Ovary (tissue), 7 donors: ENCODE measurements at regions not wholly inside any gene's neighbourhood (a gene's known extent, or its start where the extent isn't known, plus 50 kb on each side); places are given as distances from the start of the nearest gene placed in this dataset.

Source experiments
- DNase-seq, 5 donors: peaks; one replicate each; pipeline ENCODE4 v3.0.0-alpha.2; 2019 to 2020
- H3K27ac ChIP-seq, 2 donors: fragments of 200-600 bp; one replicate each; pipeline versions ENCODE4 v1.5.1 to v1.8.0; 2019 to 2022
- H3K27me3 ChIP-seq: fragments of 200-600 bp; one replicate; pipeline ENCODE4 v1.8.0; 2022
- H3K36me3 ChIP-seq: fragments of 200-600 bp; sonication (generic); one replicate; pipeline ENCODE4 v1.5.1; 2019
- H3K4me1 ChIP-seq: one replicate; pipeline ENCODE4 v1.8.1; 2013; ENCODE audit warnings: mild to moderate bottlenecking, moderate library complexity; ENCODE audit not compliant: insufficient read depth
- H3K4me3 ChIP-seq: fragments of 200-600 bp; sonication (generic); one replicate; pipeline ENCODE4 v1.5.1; 2017
- H3K9me3 ChIP-seq, 2 donors: fragments of 200-600 bp in 1 of 2; sonication (generic) in 1 of 2; one replicate each; pipeline versions ENCODE4 v1.5.1 to v1.8.1; 2013 to 2019; ENCODE audit warnings: mild to moderate bottlenecking in 1 of 2, moderate library complexity in 1 of 2
- CTCF ChIP-seq, 3 donors: fragments of 450-650 bp in 2 of 3; fragments of 200-600 bp in 1 of 3; IDR thresholded peaks; one replicate each; pipeline versions ENCODE4 v1.5.1 to v1.8.0; 2016 to 2022; ENCODE audit warnings: antibody characterized with exemption in 3 of 3, mild to moderate bottlenecking in 1 of 3
- EP300 ChIP-seq: sonication (generic); formaldehyde crosslinking; IDR thresholded peaks from one replicate; pipeline ENCODE4 v1.6.1; 2017; ENCODE audit warnings: antibody characterized with exemption
- POLR2A ChIP-seq: fragments of 450-650 bp; IDR thresholded peaks from one replicate; pipeline ENCODE4 v1.6.1; 2017; ENCODE audit warnings: antibody characterized with exemption, mild to moderate bottlenecking, moderate library complexity
- WGBS, 3 donors: extraction: QIAGEN DNeasy Blood & Tissue Kit in 1 of 3; methylation state at CpG; one replicate each; pipeline versions ENCODE4 v1.1.5 to v1.1.7; 2013 to 2017; 5-methylcytosine and 5-hydroxymethylcytosine counted together
- intact Hi-C, 4 donors: fragments of 100-400 bp; cut with DNase I; formaldehyde crosslinking; loops; one replicate each; pipeline versions ENCODE4 v1.11.0 to v1.15.1; 2022 to 2023
- donor health status: DM: no; HTN: no; CAD: no; lungs with moderate emphysema.
- donor health status: DM: no; HTN: no; CAD: no.
- donor health status: Bipolar disorder and iron deficiency.
- donor health status: DM: no; HTN: no; CAD: no.
- donor health status: DM: yes; HTN: yes; CAD: no.

- Histone ChIP-seq H3K4me3 (no peak overlapping the region), H3K4me1 (no peaks in the 10 kb centered on the region), H3K27ac (no peak overlapping the region), H3K36me3 (no peaks in the 10 kb centered on the region), H3K9me3 (no peaks in the 10 kb centered on the region), H3K27me3 (no peaks in the 10 kb centered on the region)
- 20 to 68% (median 30%) methylated on average over 2 of the region's 2 CpGs for WGBS, 3 donors
- TF ChIP-seq CTCF (IDR thresholded peaks at IDR 0.05) = no peak
- no peak for TF ChIP-seq EP300
- no peak for TF ChIP-seq POLR2A
- intact Hi-C loops = no loop called here
- DNase-seq = no peak
These were observed 530.3 kb upstream of the PRKX start for GRCh38 chrX:4243759-4244158.

DNA sequence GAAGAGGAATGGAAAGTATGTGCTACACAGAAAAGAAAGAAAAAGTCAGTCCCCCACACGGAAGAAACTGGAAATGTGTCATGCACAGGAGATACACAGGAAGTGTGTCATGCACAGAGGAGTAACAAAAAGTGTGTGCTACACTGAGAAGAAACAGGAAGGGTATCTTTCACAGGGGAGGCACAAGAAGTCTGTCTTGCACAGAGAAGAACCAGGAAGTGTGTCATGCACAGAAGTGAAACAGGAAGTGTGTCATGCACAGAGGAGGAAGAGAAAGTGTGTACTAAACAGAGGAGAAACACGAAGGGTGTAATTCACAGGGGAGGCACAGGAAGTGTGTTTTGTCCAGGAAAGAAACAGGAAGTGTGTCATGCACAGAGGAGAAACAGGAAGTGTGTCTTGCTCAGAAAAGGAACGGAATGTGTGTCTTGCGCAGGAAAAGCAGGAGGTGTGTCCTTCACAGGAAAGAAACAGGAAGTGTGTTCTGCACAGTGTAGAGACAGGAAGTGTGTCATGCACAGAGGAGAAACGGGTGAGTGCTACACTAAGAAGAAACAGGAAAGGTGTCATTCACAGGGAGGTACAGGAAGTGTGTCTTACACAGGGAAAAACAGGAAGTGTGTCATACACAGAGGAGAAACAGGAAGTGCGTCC is 527.2 kb upstream of the PRKX start:
- Histone ChIP-seq H3K27ac (no peak overlapping the region), H3K36me3 (no peaks in the 10 kb centered on the region), H3K9me3 (no peaks in the 10 kb centered on the region), H3K4me3 (no peak overlapping the region), H3K27me3 (no peaks in the 10 kb centered on the region), H3K4me1 (no peaks in the 10 kb centered on the region)
- 76 to 85% (median 77%) methylated on average over 6 of the region's 6 CpGs for WGBS, 3 donors
- no peak for TF ChIP-seq EP300
- TF ChIP-seq CTCF (IDR thresholded peaks at IDR 0.05) = no peak
- TF ChIP-seq POLR2A = no peak
- no peak for DNase-seq
- intact Hi-C loops = no loop called here

GRCh38 chrX:4239650-4240540 is 526.4 kb upstream of the PRKX start:
- no peaks in the 10 kb centered on the region for H3K36me3 ChIP-seq
- no peaks in the 10 kb centered on the region for H3K27me3 ChIP-seq
- 68 to 85% (median 72%) methylated on average over 5 of the region's 5 CpGs for WGBS, 3 donors
- intact Hi-C loops = no loop called here
- no peaks in the 10 kb centered on the region for H3K9me3 ChIP-seq
- TF ChIP-seq POLR2A = no peak
- TF ChIP-seq EP300 = no peak
- TF ChIP-seq CTCF (IDR thresholded peaks at IDR 0.05) = no peak
- H3K4me3 ChIP-seq = no peak overlapping the region
- no peak overlapping the region for H3K27ac ChIP-seq
- no peaks in the 10 kb centered on the region for H3K4me1 ChIP-seq
- DNase-seq = no peak

DNA sequence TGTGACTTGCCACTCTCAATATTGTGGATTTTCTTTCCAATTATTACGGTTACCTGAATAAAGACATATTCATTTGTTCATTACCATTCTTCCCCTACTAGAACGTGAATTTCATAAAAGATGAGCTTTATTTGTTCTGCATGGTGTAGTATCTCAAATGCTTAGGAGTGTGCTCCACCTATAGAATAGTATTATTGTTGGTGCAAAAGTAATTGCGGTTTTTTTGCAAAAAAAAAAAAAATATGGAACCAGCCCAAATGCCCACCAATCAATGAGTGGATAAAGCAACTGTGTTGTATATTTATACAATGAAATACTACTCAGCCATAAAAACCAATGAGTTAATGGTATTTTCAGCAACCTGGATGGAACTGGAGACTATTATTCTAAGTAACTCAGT is 525.5 kb upstream of the PRKX start:
- no peaks in the 10 kb centered on the region for H3K27me3 ChIP-seq
- no peak for DNase-seq
- H3K9me3 ChIP-seq = no peaks in the 10 kb centered on the region
- TF ChIP-seq EP300 (no peak), POLR2A (no peak), CTCF (IDR thresholded peaks at IDR 0.05) (no peak)
- no peak overlapping the region for H3K4me3 ChIP-seq
- intact Hi-C loops = no loop called here
- WGBS, 3 donors = 70 to 76% (median 76%) methylated on average over 3 of the region's 3 CpGs
- H3K4me1 ChIP-seq = no peaks in the 10 kb centered on the region
- H3K36me3 ChIP-seq = no peaks in the 10 kb centered on the region
- H3K27ac ChIP-seq = no peak overlapping the region
